Tibial nerve (tissue), 4 donors: ENCODE measurements at regions not wholly inside any gene's neighbourhood (a gene's known extent, or its start where the extent isn't known, plus 50 kb on each side); places are given as distances from the start of the nearest gene placed in this dataset.
A peak's percentile ranks its signal among the peaks of the same experiment; 100 is the strongest.

ENCODE experiments used
- DNase-seq, 2 donors: peaks; one replicate each; pipeline ENCODE4 v3.0.0-alpha.2; 2019; ENCODE audit warnings: low spot score in 2 of 2
- H3K27ac ChIP-seq, 4 donors: fragments of 200-600 bp; sonication (generic) in 3 of 4; one replicate each; pipeline ENCODE4 v1.5.1; 2017 to 2019; ENCODE audit warnings: mild to moderate bottlenecking in 1 of 4
- H3K27me3 ChIP-seq, 2 donors: fragments of 200-600 bp; sonication (generic) in 1 of 2; one replicate each; pipeline versions ENCODE4 v1.5.1 to v1.6.0; 2017 to 2019
- H3K36me3 ChIP-seq, 3 donors: fragments of 200-600 bp; sonication (generic); one replicate each; pipeline ENCODE4 v1.5.1; 2018 to 2019
- H3K4me1 ChIP-seq, 4 donors: fragments of 200-600 bp; sonication (generic) in 3 of 4; one replicate each; pipeline ENCODE4 v1.5.1; 2017 to 2019
- H3K4me3 ChIP-seq, 4 donors: fragments of 200-600 bp; sonication (generic) in 3 of 4; one replicate each; pipeline ENCODE4 v1.5.1; 2017 to 2019; ENCODE audit warnings: mild to moderate bottlenecking in 1 of 4, moderate library complexity in 1 of 4
- H3K9me3 ChIP-seq, 4 donors: fragments of 200-600 bp; sonication (generic) in 3 of 4; one replicate each; pipeline ENCODE4 v1.5.1; 2017 to 2019
- EP300 ChIP-seq, 2 donors: sonication (generic); formaldehyde crosslinking; IDR thresholded peaks; one replicate each; pipeline ENCODE4 v1.6.1; 2017; ENCODE audit warnings: antibody characterized with exemption in 2 of 2, mild to moderate bottlenecking in 1 of 2
- POLR2A ChIP-seq, 2 donors: fragments of 450-650 bp; IDR thresholded peaks; one replicate each; pipeline ENCODE4 v1.6.1; 2017; ENCODE audit warnings: antibody characterized with exemption in 2 of 2, mild to moderate bottlenecking in 2 of 2, moderate library complexity in 2 of 2
- WGBS, 2 donors: methylation state at CpG; one replicate each; pipeline ENCODE4 v1.1.5; 2018; 5-methylcytosine and 5-hydroxymethylcytosine counted together
- TF ChIP-seq, protein P1 (sequence below), 5 experiments: fragments of 200-600 bp in 3 of 5; fragments of 450-650 bp in 2 of 5; sonication (generic) in 3 of 5; IDR thresholded peaks; one replicate each; pipeline ENCODE4 v1.5.1; 2016 to 2019; ENCODE audit warnings: antibody characterized with exemption in 5 of 5, mild to moderate bottlenecking in 3 of 5, moderate library complexity in 2 of 5

- no peak for TF ChIP-seq EP300 (IDR thresholded peaks at IDR 0.05)
- TF ChIP-seq POLR2A (IDR thresholded peaks at IDR 0.05): no peak
- TF ChIP-seq, protein P1, sequence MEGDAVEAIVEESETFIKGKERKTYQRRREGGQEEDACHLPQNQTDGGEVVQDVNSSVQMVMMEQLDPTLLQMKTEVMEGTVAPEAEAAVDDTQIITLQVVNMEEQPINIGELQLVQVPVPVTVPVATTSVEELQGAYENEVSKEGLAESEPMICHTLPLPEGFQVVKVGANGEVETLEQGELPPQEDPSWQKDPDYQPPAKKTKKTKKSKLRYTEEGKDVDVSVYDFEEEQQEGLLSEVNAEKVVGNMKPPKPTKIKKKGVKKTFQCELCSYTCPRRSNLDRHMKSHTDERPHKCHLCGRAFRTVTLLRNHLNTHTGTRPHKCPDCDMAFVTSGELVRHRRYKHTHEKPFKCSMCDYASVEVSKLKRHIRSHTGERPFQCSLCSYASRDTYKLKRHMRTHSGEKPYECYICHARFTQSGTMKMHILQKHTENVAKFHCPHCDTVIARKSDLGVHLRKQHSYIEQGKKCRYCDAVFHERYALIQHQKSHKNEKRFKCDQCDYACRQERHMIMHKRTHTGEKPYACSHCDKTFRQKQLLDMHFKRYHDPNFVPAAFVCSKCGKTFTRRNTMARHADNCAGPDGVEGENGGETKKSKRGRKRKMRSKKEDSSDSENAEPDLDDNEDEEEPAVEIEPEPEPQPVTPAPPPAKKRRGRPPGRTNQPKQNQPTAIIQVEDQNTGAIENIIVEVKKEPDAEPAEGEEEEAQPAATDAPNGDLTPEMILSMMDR (IDR thresholded peaks at IDR 0.05): no peak
- no peak for DNase-seq
- WGBS, 2 donors: 70 to 76% methylated on average over 1 of the region's 1 CpG
- Histone ChIP-seq H3K4me3 (no peak overlapping the region), H3K9me3 (no peaks in the 10 kb centered on the region), H3K36me3 (no peaks in the 10 kb centered on the region), H3K27me3 (no peaks in the 10 kb centered on the region), H3K27ac (no peak overlapping the region), H3K4me1 (no peaks in the 10 kb centered on the region)
Measured at GRCh38 chr4:129604632-129605255, 508.8 kb downstream of the C4orf33 start.

DNA sequence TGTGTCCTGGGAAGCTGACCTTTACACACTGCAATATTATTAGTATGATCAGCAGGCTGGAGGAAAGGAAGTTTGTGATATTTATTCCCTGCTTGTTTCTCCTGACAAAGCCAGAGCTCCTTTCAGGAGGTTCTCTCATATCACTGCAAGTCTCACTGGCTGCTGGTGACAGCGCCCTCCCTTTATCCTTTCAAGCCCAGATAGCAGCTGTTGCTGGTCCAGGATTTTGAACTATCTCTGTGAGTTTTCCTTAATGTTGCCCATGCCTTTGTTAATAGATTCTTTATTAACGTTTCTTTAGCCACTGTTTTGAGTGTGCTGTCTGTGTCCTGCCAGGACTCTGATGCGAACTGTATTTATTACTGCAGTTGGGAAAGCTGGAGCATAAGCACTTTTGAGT is 518.7 kb downstream of the C4orf33 start:
- Histone ChIP-seq H3K9me3 (no peaks in the 10 kb centered on the region), H3K4me1 (no peaks in the 10 kb centered on the region), H3K4me3 (no peak overlapping the region), H3K27ac (no peak overlapping the region), H3K27me3 (no peaks in the 10 kb centered on the region), H3K36me3 (no peaks in the 10 kb centered on the region)
- 41 to 45% methylated on average over 3 of the region's 3 CpGs for WGBS, 2 donors
- TF ChIP-seq, protein P1 (IDR thresholded peaks at IDR 0.05): no peak
- TF ChIP-seq EP300 (IDR thresholded peaks at IDR 0.05) (no peak), POLR2A (IDR thresholded peaks at IDR 0.05) (no peak)
- DNase-seq: no peak

GRCh38 chr4:129622566-129622965 is 526.6 kb downstream of the C4orf33 start:
- TF ChIP-seq, protein P1 (IDR thresholded peaks at IDR 0.05): no peak
- TF ChIP-seq POLR2A (IDR thresholded peaks at IDR 0.05) (no peak), EP300 (IDR thresholded peaks at IDR 0.05) (no peak)
- Histone ChIP-seq H3K4me3 (no peak overlapping the region), H3K27ac (no peak overlapping the region)

DNA sequence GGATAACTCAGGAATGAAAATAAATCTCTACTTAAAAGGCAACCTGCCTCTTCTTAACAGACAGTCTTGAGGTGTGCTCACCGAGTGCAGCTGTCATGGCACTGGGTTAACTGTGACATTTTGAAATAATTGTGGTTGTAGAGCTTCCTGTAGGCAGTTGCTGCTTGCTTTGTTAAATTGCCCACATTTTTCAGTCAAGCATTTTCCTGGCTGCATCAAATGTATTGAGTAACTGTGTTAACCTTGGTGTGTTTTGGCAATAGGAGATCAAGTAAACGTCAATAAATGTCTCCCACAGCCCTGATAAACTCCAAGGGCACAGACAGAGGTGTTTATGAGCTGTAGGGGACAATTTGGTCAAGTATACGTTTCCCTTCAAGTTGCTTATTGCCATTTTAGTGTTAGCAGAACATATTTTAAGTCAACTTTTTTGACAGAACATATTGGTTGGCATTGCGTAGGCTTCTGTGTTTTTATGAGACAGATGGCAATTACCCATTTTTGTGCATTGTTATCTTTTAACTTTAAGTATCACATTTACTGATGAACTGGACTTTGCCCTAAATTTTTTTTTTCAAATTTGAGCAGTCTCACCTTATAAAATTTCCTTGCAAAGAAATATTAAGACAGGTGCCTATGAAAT is 527.4 kb downstream of the C4orf33 start:
- Histone ChIP-seq H3K27me3 (no peaks in the 10 kb centered on the region), H3K36me3 (no peaks in the 10 kb centered on the region), H3K4me3 (no peak overlapping the region), H3K9me3 (no peaks in the 10 kb centered on the region), H3K4me1 (no peaks in the 10 kb centered on the region), H3K27ac (no peak overlapping the region)
- no peak for TF ChIP-seq POLR2A (IDR thresholded peaks at IDR 0.05)
- TF ChIP-seq, protein P1 (IDR thresholded peaks at IDR 0.05): no peak
- TF ChIP-seq EP300 (IDR thresholded peaks at IDR 0.05): no peak
- WGBS, 2 donors: 59 to 61% methylated on average over 4 of the region's 4 CpGs
- DNase-seq: no peak

More at GRCh38 chr4:129622566-129622965, 526.6 kb downstream of the C4orf33 start:
- Histone ChIP-seq H3K27me3 (no peaks in the 10 kb centered on the region), H3K4me1 (no peaks in the 10 kb centered on the region), H3K36me3 (no peaks in the 10 kb centered on the region), H3K9me3 (no peaks in the 10 kb centered on the region)
- DNase-seq: no peak
- WGBS, 2 donors: 90 to 93% methylated on average over 2 of the region's 2 CpGs

DNA sequence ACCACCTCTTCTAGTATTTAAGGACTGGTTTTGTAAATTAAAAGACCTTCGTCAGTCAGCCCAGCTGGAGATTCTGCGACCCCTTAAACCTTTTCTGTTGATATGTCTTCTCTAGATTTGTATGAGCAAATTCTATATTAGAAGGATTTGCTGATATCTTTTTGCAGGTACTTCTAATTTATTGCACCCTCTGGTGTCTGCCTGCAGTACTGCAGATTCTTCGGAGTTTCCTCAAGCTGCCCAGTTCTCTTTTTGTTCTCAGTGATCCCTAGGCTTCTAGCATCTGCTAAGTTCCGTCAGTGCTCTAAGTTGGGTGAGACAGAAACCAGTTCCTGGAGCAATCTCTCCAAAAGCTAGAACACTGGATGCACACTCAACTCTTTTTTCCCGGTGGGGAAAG is 545.2 kb downstream of the C4orf33 start:
- DNase-seq: peak; percentile 32 to 86
- Histone ChIP-seq H3K27ac (no peak overlapping the region), H3K9me3 (no peaks in the 10 kb centered on the region), H3K36me3 (no peaks in the 10 kb centered on the region), H3K27me3 (no peaks in the 10 kb centered on the region), H3K4me3 (no peak overlapping the region), H3K4me1 (no peaks in the 10 kb centered on the region)
- TF ChIP-seq, protein P1 (IDR thresholded peaks at IDR 0.05): peak; percentile 47 to 75 (median 59)
- TF ChIP-seq EP300 (IDR thresholded peaks at IDR 0.05): no peak
- WGBS, 2 donors: 47 to 54% methylated on average over 5 of the region's 5 CpGs
